GM18858 (cell line): ENCODE measurements at regions not wholly inside any gene's neighbourhood (a gene's known extent, or its start where the extent isn't known, plus 50 kb on each side); places are given as distances from the start of the nearest gene placed in this dataset.

Experiments
- ATAC-seq: cut with Tn5 transposase; IDR thresholded peaks from one replicate; pipeline ENCODE4 v1.9.1; 2021; ENCODE audit not compliant: unreplicated experiment

DNA sequence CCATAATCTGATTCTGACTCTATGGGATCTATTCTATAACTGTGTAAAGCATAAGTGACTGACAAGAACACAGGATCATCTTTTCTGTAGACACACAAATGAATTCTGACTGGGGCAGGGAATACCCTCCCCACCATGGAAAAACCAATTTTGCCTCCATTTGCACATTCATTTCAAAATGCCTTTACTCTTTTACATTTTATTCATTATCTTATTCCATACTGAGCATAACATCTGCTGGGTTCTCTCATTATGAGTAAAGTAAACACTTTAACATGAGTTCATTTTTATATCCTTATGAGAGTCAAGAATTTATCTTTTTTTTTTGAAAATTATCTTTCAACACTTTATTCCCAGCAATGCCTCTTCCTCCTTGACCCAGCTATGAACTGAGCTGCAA, 163.5 kb downstream of the RNF152 start:
- ATAC-seq = no peak

DNA sequence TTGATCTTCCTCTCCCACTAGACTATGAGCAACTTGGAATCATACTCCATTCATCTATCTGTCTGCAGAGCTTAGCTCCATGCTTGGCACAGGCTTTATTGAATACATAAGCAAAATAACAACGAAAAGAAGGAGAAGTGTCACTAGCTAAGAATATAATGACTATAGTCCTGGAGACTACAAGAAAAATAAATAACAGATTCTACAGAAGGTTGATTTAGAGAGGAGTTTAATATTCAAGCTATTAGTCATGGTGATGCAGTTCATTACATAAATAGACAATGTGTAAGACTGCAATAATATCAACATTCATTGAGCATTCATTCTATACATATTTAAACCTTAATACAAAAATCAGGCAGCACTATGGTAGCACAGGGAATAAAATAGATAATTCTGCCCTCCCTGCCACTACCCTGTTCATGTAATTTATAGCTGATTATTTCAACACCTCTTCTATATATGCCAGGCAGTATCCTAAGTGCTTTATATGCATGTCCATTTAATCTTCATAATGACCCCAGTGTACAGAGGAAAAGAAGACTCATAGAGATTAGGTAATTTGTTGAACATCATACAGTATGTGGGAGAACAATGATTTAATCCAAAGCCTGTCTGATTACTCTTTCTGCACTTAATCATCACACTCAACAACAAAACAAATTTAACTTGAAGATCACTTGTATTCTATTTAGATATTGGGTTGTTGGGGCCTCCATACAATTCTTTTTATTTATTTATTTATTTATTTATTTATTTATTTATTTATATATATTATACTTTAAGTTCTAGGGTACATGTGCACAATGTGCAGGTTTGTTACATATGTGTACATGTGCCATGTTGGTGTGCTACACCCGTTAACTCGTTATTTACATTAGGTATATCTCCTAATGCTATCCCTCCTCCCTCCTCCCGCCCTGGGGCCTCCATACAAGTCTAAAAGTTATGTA, 165.3 kb downstream of the RNF152 start:
- no peak for ATAC-seq

DNA sequence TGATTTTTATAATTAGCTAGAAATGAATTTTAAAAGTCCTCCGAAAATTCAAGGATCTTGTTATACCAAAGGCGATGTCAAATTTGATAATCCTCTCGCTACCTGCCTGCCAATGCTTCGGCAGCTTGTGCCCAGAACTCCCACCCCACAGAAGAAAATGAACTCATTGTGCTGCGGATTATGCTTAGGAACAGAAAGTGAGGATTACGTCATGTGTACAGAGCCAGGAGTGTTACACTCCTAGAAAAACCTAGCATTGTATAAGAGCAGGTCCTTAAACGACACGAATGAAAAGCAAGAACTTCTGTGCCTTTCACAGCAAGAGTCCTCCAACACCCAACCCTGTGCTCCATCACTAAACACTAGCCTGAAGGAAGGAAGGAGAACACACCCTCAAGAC, 168.3 kb downstream of the RNF152 start:
- ATAC-seq = no peak

DNA sequence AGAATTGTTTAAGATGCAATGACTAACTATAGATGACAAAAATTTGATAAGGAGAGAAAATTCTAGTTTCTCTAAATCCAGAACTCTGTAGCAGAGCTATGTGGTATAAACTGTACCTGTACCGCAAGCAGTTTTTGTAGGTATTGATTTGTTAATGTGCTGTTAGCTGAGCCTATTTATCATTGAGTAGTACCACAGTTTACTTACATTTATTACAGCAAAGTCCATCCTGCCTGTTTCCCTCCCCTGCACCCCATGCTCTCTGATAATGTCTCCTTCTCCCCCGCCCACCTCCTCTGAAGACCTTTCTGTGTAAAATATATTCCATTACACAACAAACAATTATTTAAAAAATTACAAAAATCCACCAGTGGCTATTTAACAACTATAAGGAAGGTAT, 170.6 kb downstream of the RNF152 start:
- no peak for ATAC-seq

DNA sequence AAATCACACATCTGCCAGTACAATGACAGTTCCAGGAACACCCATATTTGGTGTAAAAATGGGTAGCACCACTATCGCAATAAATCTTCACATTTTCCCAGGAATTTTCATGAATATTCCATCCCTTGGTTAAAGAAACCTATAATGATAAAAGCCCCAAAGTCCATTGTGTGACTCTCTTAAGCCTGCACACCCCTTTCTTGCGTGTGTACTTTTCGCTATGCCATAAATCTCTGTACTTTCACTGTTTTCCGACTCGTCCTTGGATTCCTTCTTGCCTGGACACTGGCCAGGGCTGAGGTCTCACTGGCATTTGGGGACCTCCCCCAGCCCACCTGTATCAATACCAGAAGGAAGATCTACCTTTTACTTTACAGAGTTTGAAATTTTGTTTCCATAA, 172.3 kb downstream of the RNF152 start:
- ATAC-seq = no peak

DNA sequence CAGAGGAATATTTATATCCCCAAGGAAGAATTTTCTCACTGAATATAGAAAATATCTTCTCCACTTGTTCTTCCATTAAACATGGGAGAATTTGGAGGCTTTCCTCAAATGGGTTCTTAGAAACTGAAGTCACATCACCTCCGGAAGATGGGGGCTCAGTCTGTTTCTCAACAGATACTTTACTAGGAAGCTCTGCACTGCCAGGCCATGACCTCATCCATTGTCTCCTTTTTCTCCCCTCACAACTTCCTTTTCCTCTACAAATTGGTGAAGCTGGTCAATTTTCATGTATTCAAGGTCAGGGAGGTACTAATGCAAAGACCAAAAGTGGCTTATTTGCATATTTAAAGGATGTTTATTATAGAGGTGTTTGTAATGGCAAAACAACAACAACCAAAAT, 173.1 kb downstream of the RNF152 start:
- no peak for ATAC-seq

DNA sequence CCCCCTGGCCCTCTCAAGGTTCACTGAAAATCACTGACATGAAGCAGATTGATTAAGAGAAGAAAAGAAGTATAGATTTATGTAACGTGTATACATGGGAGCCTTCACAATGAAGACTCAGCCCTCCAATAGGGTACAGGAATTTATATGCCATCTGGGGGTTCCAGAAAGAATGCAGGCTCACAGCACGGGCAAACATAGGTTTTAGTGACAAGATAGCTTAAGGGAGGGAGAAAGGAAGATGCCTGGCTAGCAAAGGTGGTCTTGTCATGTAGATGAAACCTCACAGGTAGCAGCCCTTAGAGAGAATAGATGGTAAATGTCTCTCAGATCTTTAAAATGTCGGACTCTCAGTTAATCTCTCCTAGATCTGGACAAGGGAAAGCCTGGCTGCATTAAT, 173.9 kb downstream of the RNF152 start:
- ATAC-seq = no peak

DNA sequence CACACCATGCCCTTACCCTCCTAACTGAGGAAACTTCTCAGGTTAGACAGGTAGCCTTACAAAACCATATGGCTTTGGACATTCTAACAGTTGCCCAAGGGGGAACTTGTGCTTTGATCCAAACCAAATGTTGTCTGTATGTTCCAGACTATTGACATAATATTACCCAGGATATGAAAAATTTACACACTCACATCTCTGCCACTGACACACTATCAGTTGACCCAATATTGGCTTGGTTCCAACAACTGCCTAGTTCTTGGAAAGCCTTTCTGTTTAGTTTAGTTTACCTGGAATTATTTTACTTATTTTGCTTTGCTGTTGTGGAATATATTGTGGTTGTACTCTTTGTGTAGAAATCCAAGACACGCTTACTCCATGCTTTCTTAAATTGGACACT, 178.4 kb downstream of the RNF152 start:
- no peak for ATAC-seq

DNA sequence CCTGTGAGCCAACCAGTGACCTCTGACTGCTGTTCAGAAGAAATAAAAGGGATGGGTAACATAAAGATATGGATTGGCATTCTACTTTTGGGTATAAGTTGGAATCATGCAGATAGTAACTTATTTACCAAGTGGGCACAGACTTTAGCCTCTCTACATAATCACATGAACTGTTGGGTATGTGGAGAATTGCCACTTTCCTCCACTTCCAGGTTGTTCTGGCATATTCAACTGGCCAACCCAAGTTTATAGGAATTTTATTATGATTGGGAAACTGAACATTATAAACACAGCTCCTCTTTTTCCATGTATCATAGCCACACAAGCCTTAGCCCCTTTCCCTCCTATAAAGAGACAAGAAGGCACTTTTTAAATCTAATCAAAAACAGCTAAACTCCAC, 179.3 kb downstream of the RNF152 start:
- ATAC-seq = no peak

DNA sequence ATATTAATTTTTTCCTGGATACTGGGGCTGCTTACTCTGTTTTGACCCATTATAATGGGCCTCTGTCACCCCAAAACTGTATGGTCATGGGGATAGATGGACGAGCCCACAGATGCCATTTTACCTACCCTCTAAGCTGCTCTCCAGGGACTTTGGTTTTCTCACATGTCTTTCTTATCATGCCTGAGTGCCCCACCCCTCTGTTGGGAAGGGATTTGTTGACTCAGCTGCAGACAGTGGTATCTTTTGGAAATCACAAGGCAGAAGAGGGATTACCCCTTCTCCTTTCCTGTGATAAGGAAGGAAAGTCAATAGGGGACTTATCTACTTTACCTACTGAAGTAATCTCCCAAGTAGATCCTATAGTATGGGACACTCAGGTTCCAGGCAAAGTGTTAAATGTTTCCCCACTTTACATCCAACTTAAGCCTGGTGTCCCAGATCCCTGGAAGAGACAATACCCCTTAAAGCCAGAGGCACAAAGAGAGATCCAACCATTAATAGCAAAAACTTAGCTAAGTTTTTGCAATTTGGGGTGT, 182.7 kb downstream of the RNF152 start:
- no peak for ATAC-seq

DNA sequence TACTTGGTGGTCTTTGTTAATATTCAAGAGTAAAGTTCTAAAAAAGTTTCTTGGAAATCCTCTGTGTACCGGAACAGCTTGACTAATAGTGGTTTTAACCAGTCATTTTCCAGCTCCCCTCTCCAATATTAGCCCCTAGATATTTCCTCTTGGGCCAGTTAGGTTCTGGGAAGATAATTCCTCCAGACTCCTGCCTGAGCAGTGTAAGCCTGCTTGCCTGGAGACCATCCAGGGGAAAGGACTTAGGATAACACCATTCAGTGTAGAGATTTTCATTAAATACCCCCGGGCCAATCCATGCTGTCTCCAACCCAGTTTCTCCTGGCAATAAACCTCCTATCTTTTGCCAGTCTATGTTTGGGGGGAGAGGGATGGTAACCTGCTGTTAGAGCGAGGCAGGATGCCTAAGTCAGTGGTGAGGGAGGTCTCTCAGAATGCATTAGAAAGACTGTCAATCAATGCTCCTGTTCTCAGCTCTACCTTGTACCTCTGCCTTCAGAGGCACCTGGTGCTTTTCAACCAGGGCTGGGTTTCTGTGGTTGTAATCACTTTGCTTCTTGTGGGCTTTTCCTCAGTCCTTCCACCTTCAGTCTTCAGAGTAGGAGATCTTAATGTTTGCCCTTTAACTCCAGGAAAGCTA, 186.4 kb downstream of the RNF152 start:
- ATAC-seq = no peak

DNA sequence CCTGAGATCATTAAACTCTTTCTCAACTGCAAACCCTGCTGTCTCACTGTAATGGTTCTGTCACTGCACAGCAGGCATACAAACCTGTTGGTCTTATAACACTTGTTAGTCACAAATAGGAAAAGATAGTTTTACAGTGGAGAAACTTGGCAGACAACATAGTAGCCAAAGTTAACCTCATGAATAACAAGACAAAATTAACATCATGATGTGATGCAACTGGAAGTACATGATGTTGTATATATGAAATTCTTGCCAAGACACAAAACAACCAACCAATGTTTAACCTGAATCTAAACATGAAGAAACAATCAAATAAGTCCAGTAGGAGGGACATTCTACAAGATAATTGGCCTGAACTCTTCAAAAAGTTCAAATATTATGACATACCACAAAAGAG, 189.3 kb downstream of the RNF152 start:
- ATAC-seq = no peak

DNA sequence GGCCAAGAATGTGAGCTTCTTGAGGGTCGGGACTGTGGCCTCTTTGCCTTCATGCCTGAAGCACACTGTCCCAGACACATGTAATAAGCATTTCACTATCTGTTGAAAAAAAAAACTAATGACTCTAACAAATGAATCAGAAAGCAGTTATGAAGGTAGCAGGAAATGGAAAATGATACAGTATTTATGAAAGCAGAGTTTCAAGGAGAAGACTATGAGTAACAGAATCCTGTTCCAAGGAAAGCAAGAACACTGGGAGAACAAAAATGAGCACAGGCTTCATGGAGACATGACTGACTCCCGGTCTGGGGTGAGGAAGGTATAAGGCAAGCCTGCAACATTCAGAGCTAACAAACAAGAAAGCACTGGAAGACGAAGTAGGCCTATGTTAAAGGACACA, 190.8 kb downstream of the RNF152 start:
- no peak for ATAC-seq

DNA sequence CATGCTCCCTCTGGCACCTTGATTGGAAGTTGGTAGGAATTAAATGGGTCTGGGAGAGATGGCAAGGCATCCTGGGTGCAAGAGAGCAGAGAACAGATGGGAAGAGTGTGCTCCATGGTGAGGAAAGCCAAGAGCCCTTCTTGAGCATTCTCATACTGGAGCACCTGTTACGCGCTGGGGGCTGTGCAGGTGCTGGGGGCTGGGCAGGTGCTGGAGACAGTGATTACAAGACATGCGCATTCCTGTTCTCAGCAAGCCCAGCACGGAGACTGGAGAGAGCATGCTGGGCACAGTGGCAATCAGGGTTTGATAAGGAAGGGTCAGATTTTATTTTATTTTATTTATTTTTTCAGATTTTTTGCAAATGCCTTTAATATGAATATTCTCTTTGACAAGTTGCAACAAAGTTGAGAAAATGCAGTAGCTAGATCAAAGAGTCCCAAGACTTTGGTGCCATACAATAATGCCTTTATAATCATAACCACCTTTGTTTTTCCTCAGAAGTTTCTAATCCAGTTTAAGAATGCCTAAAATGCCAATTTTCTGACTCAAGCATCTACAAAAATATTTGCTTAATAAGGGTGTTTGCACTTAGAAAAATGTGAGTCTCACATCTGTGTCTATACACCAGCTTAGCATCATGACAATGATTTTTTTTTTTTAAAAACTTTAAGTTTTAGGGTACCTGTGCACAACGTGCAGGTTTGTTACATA, 193.3 kb downstream of the RNF152 start:
- no peak for ATAC-seq

DNA sequence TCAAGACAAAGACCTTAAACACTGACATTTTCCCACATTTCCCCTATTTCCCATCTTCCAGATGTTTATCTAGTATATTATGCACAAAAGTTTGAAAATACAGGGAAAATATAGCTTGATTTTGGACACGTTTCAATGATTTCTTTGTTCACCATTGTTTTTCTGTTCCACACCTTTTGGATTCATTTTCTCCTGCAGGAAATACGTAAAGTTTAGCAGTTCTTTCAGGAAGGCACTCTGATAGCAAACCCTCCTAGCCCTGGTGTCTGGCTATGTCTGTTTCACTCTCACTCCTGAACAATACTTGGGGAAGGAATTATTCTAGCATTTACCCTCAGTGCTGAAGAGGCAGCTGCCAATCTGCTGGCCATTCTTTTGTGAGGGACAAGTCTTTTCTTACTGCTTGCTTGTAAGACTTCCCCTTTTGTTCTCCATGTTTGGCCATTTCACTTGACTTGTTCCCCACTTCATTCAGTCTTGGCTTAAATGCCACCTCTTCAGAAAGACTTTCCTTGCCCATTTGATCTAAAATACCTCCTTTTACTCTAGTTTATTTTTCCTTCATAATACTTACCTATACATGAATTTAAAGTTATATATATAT, 195.4 kb downstream of the RNF152 start:
- no peak for ATAC-seq

DNA sequence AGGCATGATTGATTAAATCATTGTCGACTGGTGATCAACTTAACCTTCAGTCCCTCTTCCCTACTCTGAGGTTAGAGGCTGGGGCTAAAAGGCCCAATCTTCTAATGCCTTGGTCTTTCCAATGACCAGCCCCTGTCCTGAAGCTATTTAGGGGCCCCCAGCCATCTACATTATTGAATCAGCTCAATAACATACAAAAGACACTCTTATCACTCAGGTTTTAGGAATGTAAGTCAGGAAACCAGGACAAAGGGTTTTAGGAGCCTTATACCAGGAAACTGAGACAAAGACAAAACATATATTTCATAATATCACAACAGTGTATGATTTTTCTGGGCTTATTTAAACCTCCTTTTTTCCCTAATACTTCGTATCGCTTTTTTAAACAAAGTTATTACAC, 198.6 kb downstream of the RNF152 start:
- no peak for ATAC-seq

DNA sequence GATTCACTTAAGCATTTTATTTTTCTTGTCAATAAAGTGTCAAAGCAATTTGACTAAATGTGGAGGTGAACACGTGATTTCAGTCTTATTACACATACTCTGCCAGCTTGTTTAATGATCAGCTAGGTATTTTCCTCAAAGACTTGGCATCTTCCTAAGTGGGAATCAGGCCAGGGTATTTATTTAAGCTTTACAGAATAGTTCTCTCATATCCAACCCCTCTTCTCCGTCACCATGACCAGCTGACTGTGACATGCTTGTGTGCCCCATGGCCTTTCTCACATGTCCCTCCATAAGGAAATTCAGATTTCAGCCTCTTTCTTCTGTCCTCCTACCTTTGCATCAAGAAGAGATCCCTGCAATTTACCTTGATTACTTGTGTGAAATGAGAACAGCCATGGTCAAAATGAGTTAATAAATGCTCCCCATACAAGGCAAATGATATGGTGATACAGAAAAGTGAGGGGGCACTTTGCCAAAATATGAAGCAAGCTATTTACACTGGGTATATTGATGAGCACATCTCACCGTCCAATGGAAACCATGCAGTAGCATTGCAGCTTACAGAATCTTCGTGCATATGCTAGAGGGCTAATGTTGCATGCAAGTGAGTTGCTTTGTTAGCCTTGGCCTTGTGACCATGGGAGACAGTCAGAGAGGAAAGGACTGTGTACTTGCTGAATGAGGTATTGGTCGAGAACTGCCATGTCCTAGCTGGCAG, 202.2 kb downstream of the RNF152 start:
- ATAC-seq = no peak

DNA sequence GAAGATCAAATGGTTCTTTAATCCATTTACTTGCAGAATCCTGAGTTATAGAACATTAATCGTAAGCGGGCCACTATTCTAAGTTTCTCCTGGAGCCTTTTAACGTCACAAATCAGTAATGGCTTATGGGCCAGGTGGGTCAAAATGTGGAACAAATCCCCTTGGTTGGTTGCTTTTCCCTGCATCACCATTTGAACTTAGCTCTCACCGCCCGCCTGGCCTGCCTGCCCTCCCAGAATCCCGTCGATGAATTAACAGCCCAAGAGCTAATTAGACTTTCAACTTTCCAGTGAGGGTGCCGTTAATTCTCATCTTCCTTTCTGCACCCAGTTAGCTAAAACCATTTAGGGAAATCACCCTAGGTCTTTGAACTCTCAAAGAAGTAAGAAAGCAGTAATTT, 205.5 kb downstream of the RNF152 start:
- ATAC-seq = no peak

DNA sequence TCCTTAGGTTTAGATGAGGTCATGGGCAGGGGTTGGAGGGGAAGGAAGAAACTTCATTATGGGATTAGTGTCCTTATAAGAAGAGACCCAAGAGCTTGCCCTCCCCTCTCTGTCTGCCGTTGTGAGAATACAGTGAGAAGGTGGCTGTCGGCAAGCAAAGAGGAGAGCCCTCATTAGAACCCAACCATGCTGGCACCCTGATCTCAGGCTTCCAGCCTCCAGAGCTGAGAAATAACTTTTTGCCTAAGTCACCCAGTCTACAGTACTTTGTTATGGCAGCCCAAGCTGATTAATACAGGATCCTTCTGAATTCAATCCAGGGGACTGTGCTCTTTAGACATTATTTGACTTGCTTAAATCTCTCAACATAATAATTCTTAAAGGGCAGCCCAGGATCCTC, 209.0 kb downstream of the RNF152 start:
- ATAC-seq = no peak

DNA sequence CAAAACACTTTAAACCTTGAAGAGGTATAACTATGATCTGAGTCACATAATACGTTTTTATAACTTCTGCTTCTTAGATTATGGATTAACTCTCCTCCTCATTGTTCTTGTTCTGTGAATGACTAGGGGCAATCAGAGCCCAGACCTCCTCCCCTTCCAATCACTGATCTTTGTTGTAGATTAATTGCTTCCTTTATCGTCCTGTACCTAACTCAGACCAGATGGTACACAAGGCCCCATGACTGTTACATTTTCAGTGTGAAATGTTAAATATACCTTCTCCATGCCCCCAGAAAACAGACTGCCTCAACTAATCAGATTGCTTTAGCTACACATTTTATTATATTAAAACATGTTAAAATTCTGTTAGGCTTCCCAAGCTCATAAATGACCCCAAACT, 211.7 kb downstream of the RNF152 start:
- ATAC-seq = no peak

DNA sequence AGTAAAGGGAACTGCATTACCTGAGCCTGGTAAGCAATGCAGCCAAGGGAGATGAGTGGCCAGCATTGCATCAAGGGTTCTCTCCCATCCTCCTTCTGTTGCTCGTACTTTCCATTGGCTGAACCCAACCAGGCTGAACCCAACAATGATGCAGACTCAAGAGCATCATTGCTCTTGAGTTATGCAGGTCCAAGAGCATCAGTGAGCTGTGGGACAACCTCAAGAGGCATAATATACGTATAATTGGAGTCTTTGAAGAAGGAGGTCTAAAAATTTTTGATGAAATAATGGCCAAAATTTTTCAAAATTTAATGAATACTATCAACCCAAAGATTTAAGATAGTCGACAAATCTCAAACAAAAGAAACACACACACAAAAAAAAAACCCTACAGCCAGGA, 213.0 kb downstream of the RNF152 start:
- no peak for ATAC-seq
